GM18502 (cell line): ENCODE measurements at regions not wholly inside any gene's neighbourhood (a gene's known extent, or its start where the extent isn't known, plus 50 kb on each side); places are given as distances from the start of the nearest gene placed in this dataset.

ENCODE experiments used
- ATAC-seq: cut with Tn5 transposase; IDR thresholded peaks from one replicate; pipeline ENCODE4 v1.9.1; 2021; ENCODE audit warnings: mild to moderate bottlenecking; ENCODE audit not compliant: unreplicated experiment, poor library complexity

- ATAC-seq = no peak
Measured at GRCh38 chr16:6492742-6493141, 839.9 kb upstream of the RBFOX1 start.

GRCh38 chr16:6484935-6485334 is 847.7 kb upstream of the RBFOX1 start:
- ATAC-seq = no peak

GRCh38 chr16:6484081-6484480 is 848.6 kb upstream of the RBFOX1 start:
- no peak for ATAC-seq

GRCh38 chr16:6483469-6484033 is 849.1 kb upstream of the RBFOX1 start:
- ATAC-seq = no peak

- no peak for ATAC-seq
Measured at GRCh38 chr16:6482696-6483468, 849.8 kb upstream of the RBFOX1 start.

GRCh38 chr16:6481894-6482293 is 850.8 kb upstream of the RBFOX1 start:
- ATAC-seq = no peak

GRCh38 chr16:6453742-6454141 is 878.9 kb upstream of the RBFOX1 start:
- no peak for ATAC-seq

GRCh38 chr16:6447021-6447790 is 885.4 kb upstream of the RBFOX1 start:
- ATAC-seq = no peak

- ATAC-seq = no peak
Measured at GRCh38 chr16:6446370-6446769, 886.3 kb upstream of the RBFOX1 start.

GRCh38 chr16:6439129-6439528 is 893.5 kb upstream of the RBFOX1 start:
- ATAC-seq = no peak

- ATAC-seq = no peak
Measured at GRCh38 chr16:6428861-6429260, 903.8 kb upstream of the RBFOX1 start.

- no peak for ATAC-seq
Measured at GRCh38 chr16:6427621-6428020, 905.0 kb upstream of the RBFOX1 start.

GRCh38 chr16:6407596-6407995 is 925.0 kb upstream of the RBFOX1 start:
- no peak for ATAC-seq

- ATAC-seq = no peak
Measured at GRCh38 chr16:6406028-6406427, 926.6 kb upstream of the RBFOX1 start.

GRCh38 chr16:6382924-6383459 is 949.7 kb upstream of the RBFOX1 start:
- no peak for ATAC-seq

GRCh38 chr16:6381896-6382295 is 950.7 kb upstream of the RBFOX1 start:
- ATAC-seq = no peak

GRCh38 chr16:6377956-6378355 is 954.7 kb upstream of the RBFOX1 start:
- no peak for ATAC-seq

- ATAC-seq = no peak
Measured at GRCh38 chr16:6375465-6376075, 957.1 kb upstream of the RBFOX1 start.

GRCh38 chr16:6374821-6375220 is 957.8 kb upstream of the RBFOX1 start:
- no peak for ATAC-seq

- no peak for ATAC-seq
Measured at GRCh38 chr16:6364846-6365245, 967.8 kb upstream of the RBFOX1 start.
